HepG2 (cell line): ENCODE measurements at regions not wholly inside any gene's neighbourhood (a gene's known extent, or its start where the extent isn't known, plus 50 kb on each side); places are given as distances from the start of the nearest gene placed in this dataset.

Source experiments
- ATAC-seq: fragments of 200-7000 bp; cut with Tn5 transposase; 3 replicates; pipeline ENCODE4 v1.9.1; 2020; ENCODE audit warnings: mild to moderate bottlenecking, moderate library complexity
- BruUV-seq: library from RNA; stranded (reverse); fragments of 400-500 nt; replicated peaks from 2 replicates; lab custom pipeline; 2021; lab: Mats Ljungman, UMichigan
- CTCF ChIA-PET: fragments of 300-600 bp; formaldehyde crosslinking; extraction: SDS; loops from one replicate; lab custom pipeline; 2021; ENCODE audit warnings: low total read pairs, inconsistent platforms, low intra/inter-chr PET ratio; lab: Yijun Ruan, JAX
- POLR2A ChIA-PET: fragments of 350-600 bp; sonication (Branson Sonifier 250); formaldehyde crosslinking; loops from one replicate; lab custom pipeline; 2020; ENCODE audit warnings: antibody characterized with exemption, inconsistent platforms; lab: Yijun Ruan, JAX
- DNase-seq: peaks from one replicate; pipeline ENCODE4 v3.0.0-alpha.2; 2015; ENCODE audit warnings: low spot score
- FAIRE-seq: peaks from 3 replicates; lab custom pipeline; 2011; peaks lifted over from hg19 to GRCh38; lab: Jason Lieb, UNC
- H2AFZ ChIP-seq: one replicate; pipeline ENCODE4 v1.6.1; 2011; ENCODE audit warnings: low read length, inconsistent platforms
- H3K27ac ChIP-seq: fragments of 300-600 bp; 3 replicates; pipeline ENCODE4 v1.8.0; 2011; ENCODE audit warnings: mixed run types, mild to moderate bottlenecking, mixed read lengths, low read length, inconsistent platforms; ENCODE audit not compliant: insufficient read depth; ENCODE audit errors: extremely low read length
- H3K27me3 ChIP-seq, 2 experiments: fragments of 200-600 bp in 1 of 2; 2 replicates in 1 of 2; 3 replicates in 1 of 2; pipeline versions ENCODE4 v1.6.0 to v1.8.0; 2011; ENCODE audit warnings: low read length in 2 of 2, mild to moderate bottlenecking in 2 of 2, moderate library complexity in 2 of 2, inconsistent platforms in 1 of 2; ENCODE audit not compliant: insufficient read depth in 2 of 2, control insufficient read depth in 1 of 2
- H3K36me3 ChIP-seq, 2 experiments: fragments of 200-600 bp in 1 of 2; replicated peaks in 1 of 2; 2 replicates in 1 of 2; 3 replicates in 1 of 2; pipeline versions ENCODE4 v1.5.1 to v1.8.0; 2011; ENCODE audit warnings: low read length in 2 of 2, inconsistent platforms in 1 of 2; ENCODE audit not compliant: insufficient read depth in 2 of 2, control insufficient read depth in 1 of 2
- H3K4me1 ChIP-seq: 2 replicates; pipeline ENCODE4 v1.5.1; 2012; ENCODE audit warnings: low read length, inconsistent platforms; ENCODE audit not compliant: insufficient read depth
- H3K4me2 ChIP-seq: 2 replicates; pipeline ENCODE4 v1.6.0; 2011; ENCODE audit warnings: low read depth, low read length, inconsistent platforms
- H3K4me3 ChIP-seq, 3 experiments: fragments of 200-600 bp in 1 of 3; sonication (generic), shearing (Covaris generic) in 1 of 3; replicated peaks in 1 of 3; 2 replicates each; pipeline ENCODE4 v1.5.1; 2011 to 2016; ENCODE audit warnings: low read length in 3 of 3, inconsistent platforms in 2 of 3, low read depth in 2 of 3, mild to moderate bottlenecking in 2 of 3, control low read depth in 1 of 3, mixed read lengths in 1 of 3; ENCODE audit not compliant: insufficient read depth in 1 of 3
- H3K79me2 ChIP-seq: one replicate; pipeline ENCODE4 v1.6.1; 2011; ENCODE audit warnings: low read length, inconsistent platforms; ENCODE audit not compliant: insufficient read depth
- H3K9ac ChIP-seq: 2 replicates; pipeline ENCODE4 v1.6.0; 2011; ENCODE audit warnings: mild to moderate bottlenecking, low read depth, low read length, inconsistent platforms; ENCODE audit not compliant: insufficient read depth
- H3K9me3 ChIP-seq: 2 replicates; pipeline ENCODE4 v1.5.1; 2012; ENCODE audit warnings: mild to moderate bottlenecking, low read length
- H4K20me1 ChIP-seq: 2 replicates; pipeline ENCODE4 v1.6.0; 2011; ENCODE audit warnings: inconsistent platforms, mild to moderate bottlenecking, low read length, moderate library complexity; ENCODE audit not compliant: insufficient read depth
- AKNA ChIP-seq: sonication (generic); formaldehyde crosslinking; IDR thresholded peaks from 2 replicates; pipeline ENCODE4 v1.4.0; 2020; ENCODE audit warnings: missing genetic modification reagents, borderline replicate concordance
- BHLHE40 ChIP-seq: IDR thresholded peaks from 2 replicates; pipeline ENCODE4 v1.6.1; 2011; ENCODE audit warnings: low read length, improper control_type of control experiment
- CBX2 ChIP-seq, 2 experiments: fragments of 200-600 bp in 1 of 2; sonication (generic); formaldehyde crosslinking in 1 of 2; IDR thresholded peaks; 2 replicates each; pipeline versions ENCODE4 v1.7.0 to v1.8.1; 2018 to 2022; ENCODE audit warnings: low read depth in 2 of 2, low read length in 1 of 2, mild to moderate bottlenecking in 1 of 2, missing genetic modification reagents in 1 of 2
- CCAR2 ChIP-seq: fragments of 200-400 bp; formaldehyde crosslinking; optimal IDR thresholded peaks from 2 replicates; pipeline ENCODE3; 2018; ENCODE audit warnings: low read depth, mild to moderate bottlenecking, low read length, moderate library complexity
- CREM ChIP-seq, 2 experiments: sonication (generic) in 1 of 2; formaldehyde crosslinking in 1 of 2; IDR thresholded peaks; 2 replicates each; pipeline versions ENCODE4 v1.4.0 to v1.6.1; 2016 to 2020; ENCODE audit warnings: antibody characterized with exemption in 1 of 2, mild to moderate bottlenecking in 1 of 2, missing genetic modification reagents in 1 of 2
- EP300 ChIP-seq, 3 experiments: sonication (generic) in 1 of 3; formaldehyde crosslinking in 1 of 3; IDR thresholded peaks; 2 replicates each; pipeline versions ENCODE4 v1.5.1 to v1.6.1; 2011 to 2020; ENCODE audit warnings: low read depth in 2 of 3, low read length in 2 of 3, borderline replicate concordance in 1 of 3, improper control_type of control experiment in 1 of 3, mild to moderate bottlenecking in 1 of 3, missing genetic modification reagents in 1 of 3, moderate library complexity in 1 of 3
- FOXA3 ChIP-seq: IDR thresholded peaks from 2 replicates; pipeline ENCODE4 v1.6.1; 2016; ENCODE audit warnings: missing genetic modification reagents, missing compliant biosample characterization
- FOXO1 ChIP-seq: sonication (generic); formaldehyde crosslinking; IDR thresholded peaks from 2 replicates; pipeline ENCODE4 v1.4.0; 2020; ENCODE audit warnings: missing genetic modification reagents
- IRX3 ChIP-seq: sonication (generic); formaldehyde crosslinking; IDR thresholded peaks from 2 replicates; pipeline ENCODE4 v1.8.1; 2023; ENCODE audit warnings: mild to moderate bottlenecking, low read depth, missing genetic modification reagents, borderline replicate concordance
- JUNB ChIP-seq: sonication (generic); formaldehyde crosslinking; IDR thresholded peaks from 2 replicates; pipeline ENCODE4 v1.8.0; 2022; ENCODE audit warnings: missing genetic modification reagents, mild to moderate bottlenecking, borderline replicate concordance
- MED8 ChIP-seq: sonication (generic); formaldehyde crosslinking; IDR thresholded peaks from 2 replicates; pipeline ENCODE4 v1.8.1; 2023; ENCODE audit warnings: mild to moderate bottlenecking, missing genetic modification reagents; ENCODE audit not compliant: insufficient replicate concordance
- POGZ ChIP-seq: sonication (generic); formaldehyde crosslinking; IDR thresholded peaks from 2 replicates; pipeline ENCODE4 v1.4.0; 2020; ENCODE audit warnings: mild to moderate bottlenecking, missing genetic modification reagents
- SRY ChIP-seq: sonication (generic); formaldehyde crosslinking; IDR thresholded peaks from 2 replicates; pipeline ENCODE4 v1.8.0; 2022; ENCODE audit warnings: mild to moderate bottlenecking, missing genetic modification reagents
- ZNF331 ChIP-seq: sonication (generic); formaldehyde crosslinking; IDR thresholded peaks from 2 replicates; pipeline ENCODE4 v1.4.0; 2020; ENCODE audit warnings: missing genetic modification reagents
- ZNF343 ChIP-seq: sonication (generic); formaldehyde crosslinking; IDR thresholded peaks from 2 replicates; pipeline ENCODE4 v1.4.0; 2020; ENCODE audit warnings: mild to moderate bottlenecking, missing genetic modification reagents
- ZNF781 ChIP-seq: sonication (generic); formaldehyde crosslinking; IDR thresholded peaks from 2 replicates; pipeline ENCODE4 v1.5.1; 2020; ENCODE audit warnings: borderline replicate concordance, mild to moderate bottlenecking, missing genetic modification reagents; ENCODE audit errors: not compliant biosample characterization
- WGBS: methylation state at CpG from one replicate; pipeline ENCODE4 v1.1.6; 2017; ENCODE audit warnings: low lambda C conversion rate; 5-methylcytosine and 5-hydroxymethylcytosine counted together
- in situ Hi-C: cut with HindIII; loops from 2 replicates; pipeline ENCODE4 v1.10.0; 2017; ENCODE audit warnings: low pct_unique_long_range_greater_than_20kb; ENCODE audit not compliant: extremely low pct_ligation_motif_present
- intact Hi-C: fragments of 100-400 bp; cut with micrococcal nuclease; formaldehyde crosslinking; loops from one replicate; pipeline ENCODE4 v1.10.0; 2022; ENCODE audit not compliant: unreplicated experiment

- no peak for TF ChIP-seq CREM (IDR thresholded peaks at IDR 0.05)
- TF ChIP-seq CREM (CRISPR knock-in tag; IDR thresholded peaks at IDR 0.05), result no peak
- no peak for TF ChIP-seq JUNB
Measured at GRCh38 chr3:20324664-20325478, 138.9 kb upstream of the SGO1 start (continued).

GRCh38 chr3:20323307-20323927, 137.4 kb upstream of the SGO1 start:
- Histone ChIP-seq H3K36me3 (no peaks in the 10 kb centered on the region), H4K20me1 (no peaks in the 10 kb centered on the region), H3K4me3 (no peak overlapping the region), H3K4me1 (peaks cover 62% of the 10 kb centered on the region), H3K9me3 (no peaks in the 10 kb centered on the region), H3K27me3 (no peaks in the 10 kb centered on the region), H3K4me2 (no peak overlapping the region; the same call in 1 of the 2 replicates), H3K27ac (no peak overlapping the region), H2AFZ (peak overlapping the region; percentile 64), H3K79me2 (no peaks in the 10 kb centered on the region), H3K9ac (no peak overlapping the region)
- no TSS peak for BruUV-seq
- FAIRE-seq, result peak; percentile 54
- peak; percentile 28; the same call in 2 of the 3 replicates for ATAC-seq
- intact Hi-C loops, result loop anchor here (5.0 kb wide), 2 partner anchors 281 to 376 kb away; partner anchors contain the start of genes KAT2B and RAB5A
- POLR2A ChIA-PET, result no interaction called here
- 60% methylated on average over 7 of the region's 8 CpGs for WGBS
- in situ Hi-C loops, result no loop called here
- CTCF ChIA-PET, result no interaction called here
- DNase-seq, result peak; percentile 70
- TF ChIP-seq AKNA (CRISPR knock-in tag) (no peak), ZNF343 (CRISPR knock-in tag) (no peak), SRY (CRISPR knock-in tag) (no peak), FOXO1 (CRISPR knock-in tag) (no peak), CBX2 (IDR thresholded peaks at IDR 0.05; ENCODE audit: low read depth, low read length) (no peak), CBX2 (CRISPR knock-in tag; IDR thresholded peaks at IDR 0.05; ENCODE audit: low read depth) (no peak), EP300 (IDR thresholded peaks at IDR 0.05; ENCODE audit: low read depth in 2 of 2, low read length in 2 of 2) (0 out of 4 replicates have a peak, but pooled peaks of 1 of the 2 experiments have one; percentile 34), EP300 (CRISPR knock-in tag; IDR thresholded peaks at IDR 0.05; ENCODE audit: borderline replicate concordance) (no peak), MED8 (no peak), CCAR2 (no peak), ZNF331 (peak; percentile 40; the same call in 1 of the 2 replicates), ZNF781 (CRISPR knock-in tag) (no peak), FOXA3 (CRISPR knock-in tag) (no peak), BHLHE40 (no peak), IRX3 (CRISPR knock-in tag) (no peak), POGZ (peak; percentile 51; the same call in 1 of the 2 replicates)
